ENCODE measurements at regions not wholly inside any gene's neighbourhood (a gene's known extent, or its start where the extent isn't known, plus 50 kb on each side); places are given as distances from the start of the nearest gene placed in this dataset.
"Not testable (repeated sequence)": the region's sequence is repeated elsewhere in the genome, so short reads cannot be mapped to it uniquely, and the experiment has no call there.

- not testable (repeated sequence) for DNase-seq (ENCODE audit: low read depth)
These were observed 65.0 kb upstream of the IKBKE start for GRCh38 chr1:206405282-206405681.

DNA sequence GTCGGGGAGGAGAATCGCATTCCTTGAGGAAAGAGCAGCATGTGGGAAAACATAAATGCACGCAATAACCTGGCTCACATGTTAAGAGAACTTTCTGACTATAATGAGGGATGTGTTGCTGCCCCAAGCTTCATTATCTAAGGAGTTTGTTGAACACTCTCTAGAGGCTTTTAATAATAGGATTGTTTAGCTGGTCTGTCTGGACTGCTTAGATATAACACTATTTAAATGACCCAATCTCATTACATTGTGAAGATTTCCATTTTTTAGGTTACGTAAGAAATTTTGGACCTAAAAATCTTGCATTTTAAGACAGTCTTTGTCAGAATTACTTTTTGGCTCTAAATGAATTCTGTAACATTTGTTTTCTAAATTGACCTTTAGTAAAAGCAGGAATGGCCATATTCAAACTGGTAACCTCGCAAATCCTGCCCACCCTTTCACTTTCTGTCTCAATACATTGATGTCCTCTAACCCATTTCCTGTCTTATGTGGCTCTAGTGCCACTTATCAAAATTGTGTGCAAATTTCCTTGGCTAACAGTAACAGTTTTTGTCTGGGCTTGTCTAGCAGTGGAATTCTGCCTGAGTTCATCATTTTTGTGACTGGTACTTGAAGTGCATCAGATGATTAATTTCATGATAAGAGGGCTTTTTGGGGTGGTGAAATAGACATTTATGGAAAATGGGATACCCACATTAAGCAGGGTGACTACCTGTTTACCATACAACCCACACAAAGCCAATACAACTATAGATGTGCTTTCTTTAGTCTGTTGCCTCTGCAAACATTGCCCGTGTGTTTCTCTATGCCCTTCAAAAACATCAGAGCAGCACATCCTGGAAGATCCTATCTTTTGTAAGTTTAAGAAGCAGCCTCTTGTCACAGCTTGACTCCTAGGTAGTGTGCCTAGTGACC lies 61.6 kb upstream of the IKBKE start:
- DNase-seq (ENCODE audit: low read depth): not testable (repeated sequence)

- DNase-seq (ENCODE audit: low read depth): no peak
These were observed 59.0 kb upstream of the IKBKE start for GRCh38 chr1:206411321-206411720.

DNA sequence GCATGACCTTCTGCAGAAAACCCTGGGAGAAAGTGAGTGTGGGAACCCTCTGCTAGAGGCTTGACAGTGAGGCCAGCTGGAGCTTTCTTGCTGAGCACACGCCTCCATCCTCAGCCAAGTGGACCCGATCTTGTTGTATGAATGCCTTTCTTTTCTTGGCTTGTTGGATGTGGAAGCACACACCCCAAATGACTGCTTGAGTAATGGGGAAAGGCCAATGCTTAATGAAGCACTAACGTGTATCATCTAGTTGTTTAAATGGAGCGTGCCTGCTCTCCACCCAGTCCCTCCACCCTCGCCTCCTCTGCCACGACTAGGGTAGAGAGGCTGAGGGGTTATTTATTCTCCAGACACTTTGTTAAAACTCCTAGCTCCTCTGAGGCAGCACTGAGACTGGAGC lies 54.3 kb upstream of the IKBKE start:
- DNase-seq (ENCODE audit: low read depth): no peak

DNA sequence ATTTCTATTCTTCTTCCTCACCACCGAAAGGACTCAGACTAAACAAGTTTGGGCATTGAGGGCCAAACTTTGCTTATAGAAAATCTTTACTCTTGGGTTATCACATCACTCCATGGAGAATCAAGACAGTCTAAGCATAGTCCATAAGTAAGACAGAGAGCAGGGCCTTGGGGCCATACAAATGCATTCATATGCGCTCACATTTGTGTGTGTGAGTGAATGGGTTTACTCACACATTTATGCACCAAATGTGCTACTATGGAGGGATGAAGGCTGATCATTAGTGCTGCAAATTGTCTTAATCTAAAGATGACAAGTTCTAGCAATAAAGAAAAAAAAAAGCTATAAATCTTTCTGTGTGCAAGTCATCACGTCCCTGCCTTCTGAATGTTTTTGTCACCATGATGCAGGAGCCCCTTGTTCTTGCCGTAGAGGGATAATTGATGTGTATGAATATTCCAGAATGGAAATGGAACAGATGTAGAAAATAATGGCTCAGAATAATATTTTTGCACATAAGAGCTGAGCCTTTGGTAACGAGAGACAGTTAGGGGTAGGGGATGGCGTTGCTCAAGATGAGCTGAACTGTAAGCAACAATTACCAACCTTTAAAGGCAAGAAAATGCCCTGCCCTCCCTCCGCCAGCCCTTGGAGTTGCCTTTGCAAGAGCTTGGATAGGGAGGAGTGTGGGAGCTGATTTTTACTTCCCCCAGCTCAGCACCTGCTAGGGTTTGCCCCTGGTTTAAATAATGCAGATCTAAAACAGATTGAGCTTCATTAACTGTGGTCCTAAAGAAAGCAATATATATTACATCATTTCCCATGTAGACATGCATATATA lies 52.3 kb upstream of the IKBKE start:
- DNase-seq (ENCODE audit: low read depth): no peak

DNA sequence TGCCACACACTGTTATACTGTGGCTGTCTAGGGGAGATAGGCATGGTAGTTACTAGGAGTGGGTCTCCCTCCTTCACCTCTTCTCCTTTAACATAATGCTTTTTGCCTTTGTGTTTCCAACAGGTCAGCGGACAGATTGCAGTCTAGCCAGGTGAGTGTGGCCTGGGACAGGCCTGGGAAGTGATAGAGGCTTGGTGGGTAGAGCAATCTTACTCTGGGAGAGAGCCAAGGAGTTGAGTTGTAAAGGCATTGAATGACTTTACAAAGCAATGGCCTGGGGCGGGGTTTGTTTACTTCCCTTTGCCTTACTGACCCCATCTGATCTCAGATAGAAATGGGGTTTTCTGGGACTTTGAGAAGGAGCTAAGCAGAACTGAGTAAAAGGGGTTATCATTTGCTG lies 51.0 kb upstream of the IKBKE start:
- DNase-seq (ENCODE audit: low read depth): peak; percentile 18

- no peak for DNase-seq (ENCODE audit: low read depth)
These were observed 50.5 kb upstream of the IKBKE start for GRCh38 chr1:206419783-206420182.

DNA sequence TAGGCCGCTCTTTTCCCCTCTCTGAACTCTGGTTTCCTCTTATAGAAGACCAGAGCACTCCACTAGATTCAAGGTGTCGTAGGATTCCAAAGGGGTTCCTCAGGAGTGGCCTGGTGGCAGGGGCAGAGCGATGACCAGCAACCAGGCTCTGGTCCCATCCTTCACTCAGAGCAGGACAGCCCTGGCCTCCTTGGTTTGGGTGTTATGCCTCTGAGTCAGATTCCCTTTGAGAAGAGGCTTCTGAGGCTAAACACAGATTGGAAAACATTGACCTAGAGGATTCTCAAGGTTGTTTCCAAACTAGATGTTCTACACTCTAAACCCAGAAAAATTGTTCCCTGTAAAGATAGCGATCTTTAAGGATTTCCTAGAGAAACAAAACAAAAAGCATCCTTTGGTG lies 49.8 kb upstream of the IKBKE start:
- no peak for DNase-seq (ENCODE audit: low read depth)

All from renal cortical epithelial cell (primary cell).